BLaER1 treated with 17β-estradiol and CSF1 and Interleukin-3, amounts not matched to agents 10 nM and 100 nM (cell line): ENCODE measurements at regions not wholly inside any gene's neighbourhood (a gene's known extent, or its start where the extent isn't known, plus 50 kb on each side); places are given as distances from the start of the nearest gene placed in this dataset.

ENCODE experiments used
- H3K27ac ChIP-seq, 11 experiments: shearing (Covaris generic); formaldehyde crosslinking; 2 replicates each; pipeline ENCODE4 v1.8.1; 2022
- H3K27me3 ChIP-seq, 11 experiments: shearing (Covaris generic); formaldehyde crosslinking; 2 replicates each; pipeline ENCODE4 v1.8.1; 2022
- H3K36me3 ChIP-seq, 11 experiments: shearing (Covaris generic); formaldehyde crosslinking; 2 replicates each; pipeline ENCODE4 v1.8.1; 2022
- H3K4me1 ChIP-seq, 10 experiments: shearing (Covaris generic); formaldehyde crosslinking; 2 replicates each; pipeline ENCODE4 v1.8.1; 2022
- H3K4me2 ChIP-seq, 11 experiments: shearing (Covaris generic); formaldehyde crosslinking; 2 replicates each; pipeline ENCODE4 v1.8.1; 2022
- H3K4me3 ChIP-seq, 10 experiments: shearing (Covaris generic); formaldehyde crosslinking; 2 replicates each; pipeline ENCODE4 v1.8.1; 2022
- H3K9ac ChIP-seq, 11 experiments: shearing (Covaris generic); formaldehyde crosslinking; 2 replicates each; pipeline ENCODE4 v1.8.1; 2022
- H3K9me3 ChIP-seq, 11 experiments: shearing (Covaris generic); formaldehyde crosslinking; replicated peaks in 1 of 11; 2 replicates each; pipeline ENCODE4 v1.8.1; 2022
- H4K20me1 ChIP-seq, 11 experiments: shearing (Covaris generic); formaldehyde crosslinking; 2 replicates each; pipeline ENCODE4 v1.8.1; 2022
- Cebpa-rat ChIP-seq, 11 experiments: shearing (Covaris generic); IDR thresholded peaks; 2 replicates each; pipeline ENCODE4 v1.8.1; 2022

DNA sequence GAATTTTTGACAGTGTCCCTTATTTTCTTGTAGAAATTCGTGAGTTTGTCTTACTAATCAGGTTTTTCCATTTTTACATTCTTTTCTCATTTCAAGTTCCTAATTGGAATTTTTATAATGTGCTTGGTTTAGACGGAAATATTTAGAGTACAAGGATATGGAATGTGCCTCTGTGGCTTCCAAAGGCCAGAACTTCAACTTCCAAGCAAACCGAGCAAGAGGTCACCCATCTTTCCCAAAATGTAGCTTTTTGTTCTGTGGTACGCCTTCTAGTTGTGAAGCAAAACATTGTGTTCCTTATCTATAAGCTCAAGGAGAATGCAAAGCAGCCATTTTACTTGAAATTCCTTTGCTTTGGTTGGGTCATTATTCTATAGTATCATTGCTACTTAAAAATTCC, 212.8 kb upstream of the PACRGL start:
- H3K4me2 ChIP-seq = no peak overlapping the region
- TF ChIP-seq Cebpa-rat (IDR thresholded peaks at IDR 0.05) = no peak
- H3K9ac ChIP-seq = no peak overlapping the region
- no peak overlapping the region for H3K4me3 ChIP-seq
- H3K4me1 ChIP-seq = peaks cover 0 to 4% (median 0%) of the 10 kb centered on the region in 10 experiments; a peak in 1 of 20 replicates
- no peak overlapping the region for H3K27ac ChIP-seq
- no peaks in the 10 kb centered on the region for H3K27me3 ChIP-seq
- H4K20me1 ChIP-seq = no peaks in the 10 kb centered on the region
- H3K9me3 ChIP-seq = no peaks in the 10 kb centered on the region
- H3K36me3 ChIP-seq = no peaks in the 10 kb centered on the region

DNA sequence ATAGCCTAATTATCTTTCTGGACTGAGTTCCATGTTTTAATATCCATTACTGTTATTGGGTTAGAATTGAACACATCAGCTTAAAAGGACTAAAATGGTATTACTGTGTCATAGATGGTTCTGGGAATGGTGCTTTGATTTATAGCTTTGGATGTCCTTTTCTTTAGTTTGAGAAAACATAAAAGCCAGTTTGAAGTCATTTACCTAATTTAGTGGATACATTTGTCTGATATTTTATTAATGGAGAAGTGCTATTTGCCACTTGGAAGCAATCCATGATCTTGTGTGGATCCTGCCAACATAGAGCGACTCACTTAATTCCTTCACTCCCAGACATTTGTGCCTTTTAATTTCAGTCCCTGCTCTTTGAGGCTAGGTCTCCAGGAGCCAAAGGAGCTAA, 212.4 kb upstream of the PACRGL start:
- Histone ChIP-seq H3K27me3 (no peaks in the 10 kb centered on the region), H4K20me1 (no peaks in the 10 kb centered on the region), H3K4me1 (peaks cover 0 to 4% (median 0%) of the 10 kb centered on the region in 10 experiments; a peak in 1 of 20 replicates), H3K4me3 (no peak overlapping the region), H3K36me3 (no peaks in the 10 kb centered on the region), H3K9ac (no peak overlapping the region), H3K4me2 (no peak overlapping the region), H3K27ac (no peak overlapping the region), H3K9me3 (no peaks in the 10 kb centered on the region)
- TF ChIP-seq Cebpa-rat (IDR thresholded peaks at IDR 0.05) = no peak

DNA sequence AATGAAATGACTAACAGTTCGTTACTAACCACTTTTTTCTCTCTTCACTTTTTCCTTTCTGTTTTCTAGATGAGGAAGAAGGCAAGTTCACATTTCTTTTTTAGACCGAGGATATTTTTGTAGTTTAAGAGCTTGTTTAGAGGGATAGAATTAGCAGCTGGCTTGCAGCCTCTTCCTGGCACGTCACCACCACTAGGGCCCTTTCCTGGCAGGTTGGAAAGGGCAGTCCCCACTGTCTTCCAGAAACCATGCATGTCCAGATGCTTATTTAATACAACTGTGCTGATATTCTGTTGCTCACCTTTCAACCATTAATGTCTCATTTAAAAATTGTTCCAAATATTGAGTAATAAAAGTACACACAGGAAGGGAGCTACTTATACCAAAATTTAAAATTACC, 209.5 kb upstream of the PACRGL start:
- no peaks in the 10 kb centered on the region for H4K20me1 ChIP-seq
- H3K9ac ChIP-seq = no peak overlapping the region
- H3K36me3 ChIP-seq = no peaks in the 10 kb centered on the region
- no peak overlapping the region for H3K4me3 ChIP-seq
- no peaks in the 10 kb centered on the region for H3K9me3 ChIP-seq
- H3K27me3 ChIP-seq = no peaks in the 10 kb centered on the region
- H3K4me2 ChIP-seq = no peak overlapping the region
- peaks cover 0 to 4% (median 0%) of the 10 kb centered on the region in 10 experiments; a peak in 1 of 20 replicates for H3K4me1 ChIP-seq
- no peak for TF ChIP-seq Cebpa-rat (IDR thresholded peaks at IDR 0.05)
- H3K27ac ChIP-seq = no peak overlapping the region

DNA sequence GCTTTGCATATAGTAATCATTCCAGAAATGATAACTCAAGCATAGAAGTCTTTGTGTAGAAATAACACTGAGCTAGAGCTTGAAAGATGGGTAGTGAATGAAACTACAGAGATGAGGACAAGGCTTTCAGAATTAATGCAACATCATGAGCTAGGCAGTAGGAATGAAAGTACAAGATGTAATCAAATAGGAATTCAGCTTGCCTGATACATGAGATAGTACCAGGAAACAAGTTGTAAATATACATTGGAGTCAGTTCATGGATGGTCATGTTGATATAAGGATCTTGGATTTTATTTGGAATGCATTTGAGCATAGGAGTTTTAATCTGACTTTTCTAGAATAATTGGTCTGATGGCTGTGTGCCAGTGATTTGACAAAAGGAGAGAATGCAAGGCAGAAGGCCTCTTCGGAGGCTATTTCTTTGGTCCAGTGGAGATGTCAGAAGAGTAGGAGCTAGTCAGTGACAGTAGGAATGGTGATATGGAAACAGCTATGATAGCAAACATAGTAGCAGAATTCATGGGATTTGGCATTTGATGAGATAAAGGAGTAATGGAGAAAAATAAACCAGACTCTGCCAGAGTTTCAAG, 206.4 kb upstream of the PACRGL start:
- H3K4me3 ChIP-seq = no peak overlapping the region
- no peak overlapping the region for H3K4me2 ChIP-seq
- no peaks in the 10 kb centered on the region for H3K36me3 ChIP-seq
- no peak overlapping the region for H3K27ac ChIP-seq
- peaks cover 0 to 4% (median 0%) of the 10 kb centered on the region in 10 experiments; a peak in 1 of 20 replicates for H3K4me1 ChIP-seq
- H3K9ac ChIP-seq = no peak overlapping the region
- H4K20me1 ChIP-seq = no peaks in the 10 kb centered on the region
- H3K27me3 ChIP-seq = no peaks in the 10 kb centered on the region
- no peaks in the 10 kb centered on the region for H3K9me3 ChIP-seq
- no peak for TF ChIP-seq Cebpa-rat (IDR thresholded peaks at IDR 0.05)

DNA sequence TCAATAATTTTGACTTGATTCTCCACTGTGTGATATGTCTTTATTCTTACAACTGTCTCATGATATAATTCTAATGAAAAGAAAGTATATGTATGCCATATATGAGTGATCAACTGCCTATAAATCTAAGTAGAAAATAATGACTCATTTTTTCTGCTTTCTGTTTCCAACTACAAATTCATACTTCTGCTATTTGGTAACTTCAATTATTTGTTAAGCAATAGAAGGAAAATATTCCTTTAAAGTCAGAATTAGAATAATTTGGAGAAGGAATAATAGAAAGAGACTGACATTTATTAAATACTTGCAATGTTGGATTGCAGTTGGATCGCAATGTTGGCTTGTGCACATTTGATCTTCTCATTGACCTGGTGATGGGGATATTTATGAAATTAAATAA, 204.2 kb upstream of the PACRGL start:
- H3K27ac ChIP-seq = no peak overlapping the region
- H3K27me3 ChIP-seq = no peaks in the 10 kb centered on the region
- H3K9ac ChIP-seq = no peak overlapping the region
- no peaks in the 10 kb centered on the region for H4K20me1 ChIP-seq
- no peaks in the 10 kb centered on the region for H3K9me3 ChIP-seq
- no peak overlapping the region for H3K4me3 ChIP-seq
- no peaks in the 10 kb centered on the region for H3K4me1 ChIP-seq
- H3K36me3 ChIP-seq = no peaks in the 10 kb centered on the region
- no peak overlapping the region for H3K4me2 ChIP-seq
- no peak for TF ChIP-seq Cebpa-rat (IDR thresholded peaks at IDR 0.05)

DNA sequence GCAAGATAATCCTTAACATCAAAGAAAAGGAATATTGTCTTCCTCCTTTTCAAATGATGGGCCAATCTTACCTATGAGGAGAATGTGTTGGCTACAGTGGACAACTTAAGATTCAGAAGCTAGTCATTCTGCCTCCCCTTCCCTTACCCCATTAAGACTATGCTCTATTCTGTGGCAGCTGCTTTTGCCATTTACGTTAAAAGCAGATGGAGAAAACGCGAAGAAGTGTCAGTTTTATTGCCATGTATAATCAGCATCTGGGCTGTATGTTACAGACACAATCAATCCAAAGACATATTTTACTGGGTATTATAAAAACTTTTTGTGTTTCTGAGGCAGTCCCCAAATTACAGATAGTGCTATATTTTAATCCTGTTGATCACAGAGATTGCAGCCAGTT, 196.1 kb upstream of the PACRGL start:
- no peak overlapping the region for H3K4me3 ChIP-seq
- H3K9me3 ChIP-seq = no peaks in the 10 kb centered on the region
- H3K27me3 ChIP-seq = no peaks in the 10 kb centered on the region
- no peak for TF ChIP-seq Cebpa-rat (IDR thresholded peaks at IDR 0.05)
- no peak overlapping the region for H3K4me2 ChIP-seq
- no peaks in the 10 kb centered on the region for H4K20me1 ChIP-seq
- no peak overlapping the region for H3K27ac ChIP-seq
- no peaks in the 10 kb centered on the region for H3K4me1 ChIP-seq
- no peak overlapping the region for H3K9ac ChIP-seq
- no peaks in the 10 kb centered on the region for H3K36me3 ChIP-seq

DNA sequence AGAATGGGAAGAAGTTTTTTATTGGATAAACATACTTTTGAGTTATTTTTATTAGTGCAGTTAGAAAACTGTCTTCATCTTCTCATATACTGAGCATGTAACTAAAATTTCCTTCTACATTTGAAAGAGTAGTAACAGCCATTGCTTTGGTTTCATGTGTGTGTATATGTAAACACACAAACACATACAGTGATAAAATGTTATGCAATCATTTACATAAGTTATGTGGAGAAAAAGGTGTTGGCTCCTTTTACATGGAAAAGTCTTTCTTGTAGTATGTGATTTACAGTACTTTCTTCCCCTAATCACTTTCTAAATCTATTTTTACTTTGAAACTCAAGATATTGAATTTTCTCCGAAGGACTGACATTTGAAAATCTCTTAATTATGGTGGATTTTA, 194.3 kb upstream of the PACRGL start:
- Histone ChIP-seq H3K27me3 (no peaks in the 10 kb centered on the region), H3K4me2 (no peak overlapping the region), H3K27ac (no peak overlapping the region), H3K4me1 (no peaks in the 10 kb centered on the region), H4K20me1 (no peaks in the 10 kb centered on the region), H3K4me3 (no peak overlapping the region), H3K36me3 (no peaks in the 10 kb centered on the region), H3K9ac (no peak overlapping the region), H3K9me3 (no peaks in the 10 kb centered on the region)
- TF ChIP-seq Cebpa-rat (IDR thresholded peaks at IDR 0.05) = no peak

DNA sequence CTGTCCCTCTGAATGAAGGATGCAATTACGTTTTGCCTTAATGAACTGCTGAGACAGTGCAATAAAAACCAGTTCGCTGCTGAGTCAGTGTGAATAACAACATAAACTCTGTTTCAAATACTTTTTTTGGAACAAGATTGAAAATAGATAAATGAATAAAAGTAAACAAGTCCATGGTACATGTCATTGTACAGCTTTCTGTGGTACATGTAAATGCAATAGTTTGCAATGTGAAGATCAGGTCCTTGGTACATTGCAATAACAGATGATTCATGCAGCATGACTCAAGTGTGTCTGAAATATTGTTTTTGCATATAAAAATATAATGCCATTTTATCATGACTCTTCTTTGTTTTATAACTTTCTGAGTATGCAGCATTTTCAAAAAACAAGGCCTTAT, 193.4 kb upstream of the PACRGL start:
- Histone ChIP-seq H4K20me1 (no peaks in the 10 kb centered on the region), H3K4me3 (no peak overlapping the region), H3K27ac (no peak overlapping the region), H3K9me3 (no peaks in the 10 kb centered on the region), H3K4me1 (no peaks in the 10 kb centered on the region), H3K27me3 (no peaks in the 10 kb centered on the region), H3K36me3 (no peaks in the 10 kb centered on the region), H3K4me2 (no peak overlapping the region), H3K9ac (no peak overlapping the region)
- TF ChIP-seq Cebpa-rat (IDR thresholded peaks at IDR 0.05) = no peak

DNA sequence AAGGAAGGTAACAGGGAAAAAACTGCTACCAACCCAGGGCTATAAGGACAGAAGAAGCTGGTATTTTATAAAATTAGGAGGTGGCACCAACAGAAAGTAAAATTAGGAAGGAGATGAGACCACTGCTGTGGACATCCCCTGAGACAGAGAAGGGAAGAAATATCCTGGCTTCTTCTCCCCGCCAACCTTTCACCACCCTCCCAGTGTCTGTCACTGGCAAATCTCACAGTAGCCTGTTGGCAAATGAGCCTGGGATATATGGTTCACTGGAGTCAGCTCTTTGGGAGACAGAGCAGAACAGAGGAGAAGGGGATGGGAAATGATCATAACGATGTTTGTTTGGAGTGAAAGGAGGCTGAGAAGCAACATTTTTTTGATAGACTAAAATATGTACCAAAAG, 190.9 kb upstream of the PACRGL start:
- Histone ChIP-seq H3K9ac (no peak overlapping the region), H3K4me3 (no peak overlapping the region), H3K36me3 (no peaks in the 10 kb centered on the region), H3K9me3 (no peaks in the 10 kb centered on the region), H3K27me3 (no peaks in the 10 kb centered on the region), H3K4me2 (no peak overlapping the region), H3K4me1 (no peaks in the 10 kb centered on the region), H3K27ac (no peak overlapping the region), H4K20me1 (no peaks in the 10 kb centered on the region)
- no peak for TF ChIP-seq Cebpa-rat (IDR thresholded peaks at IDR 0.05)

DNA sequence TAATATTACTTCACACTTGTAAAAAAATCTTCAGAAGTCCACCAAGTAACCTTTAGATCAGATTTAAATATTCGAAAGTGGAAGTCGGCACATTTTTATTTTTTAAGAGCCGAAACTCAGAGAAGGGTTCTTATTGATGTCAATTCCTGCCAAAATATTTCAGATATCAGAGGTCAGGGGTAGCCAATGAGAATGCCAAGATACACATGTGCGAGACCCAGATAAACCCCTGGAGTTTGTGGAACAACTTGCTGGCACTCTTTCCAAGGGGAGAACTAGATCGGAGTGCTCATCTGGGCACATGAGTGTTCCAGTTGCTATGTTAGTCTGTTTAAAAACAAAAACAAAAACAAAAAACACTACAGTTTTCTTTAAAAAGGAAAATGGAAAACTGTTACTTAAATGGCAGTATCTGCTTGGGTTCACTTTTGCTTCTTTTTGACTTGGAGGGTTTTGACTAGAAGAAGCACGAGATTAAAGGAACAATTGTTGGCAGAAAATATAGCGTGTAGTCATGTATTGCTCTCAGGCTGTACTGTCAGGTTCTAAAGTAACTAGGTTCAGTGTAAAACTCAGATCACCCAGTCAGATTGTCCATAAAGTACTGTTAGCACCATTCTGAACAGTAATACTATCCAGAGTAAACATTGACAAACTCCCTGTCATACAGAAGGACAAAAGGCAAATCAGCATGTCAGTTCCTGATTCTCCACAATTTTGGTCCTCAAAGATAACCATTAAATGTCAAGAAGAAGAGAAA, 188.0 kb upstream of the PACRGL start:
- Histone ChIP-seq H3K9ac (no peak overlapping the region), H3K4me2 (no peak overlapping the region), H3K4me1 (no peaks in the 10 kb centered on the region), H4K20me1 (no peaks in the 10 kb centered on the region), H3K4me3 (no peak overlapping the region), H3K9me3 (no peaks in the 10 kb centered on the region), H3K27me3 (no peaks in the 10 kb centered on the region), H3K27ac (no peak overlapping the region), H3K36me3 (no peaks in the 10 kb centered on the region)
- TF ChIP-seq Cebpa-rat (IDR thresholded peaks at IDR 0.05) = no peak
